ENCODE measurements at regions not wholly inside any gene's neighbourhood (a gene's known extent, or its start where the extent isn't known, plus 50 kb on each side); places are given as distances from the start of the nearest gene placed in this dataset.

DNA sequence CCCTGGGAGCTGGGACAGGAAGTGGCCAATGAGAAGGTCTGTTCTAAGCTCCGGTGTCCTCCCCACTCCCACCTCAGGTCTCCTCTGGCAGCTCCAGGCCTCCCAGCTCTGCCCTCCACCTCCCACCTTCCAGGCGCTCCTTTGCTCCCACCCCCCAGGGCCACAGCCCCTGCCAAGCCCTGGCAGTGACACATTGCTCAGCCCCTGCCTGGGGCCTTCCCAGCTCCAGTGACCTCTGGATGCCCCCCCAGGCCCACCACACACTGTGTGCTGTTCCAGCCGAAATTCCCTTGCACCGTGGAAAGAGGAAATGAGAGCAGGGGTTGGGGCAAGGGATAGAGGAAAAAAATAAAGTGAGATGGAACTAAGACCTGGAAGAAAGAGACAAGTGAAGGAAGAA lies 289.6 kb downstream of the CYP26B1 start:
- no peaks in the 10 kb centered on the region for H3K36me3 ChIP-seq (ENCODE audit: insufficient read depth)
- H3K4me3 ChIP-seq (IDR thresholded peaks at IDR 0.05; ENCODE audit: insufficient read depth, low read depth, low read length): no peak overlapping the region
- no peak overlapping the region for H3K9ac ChIP-seq
- H2AFZ ChIP-seq (ENCODE audit: low read depth): no peak overlapping the region
- H4K20me1 ChIP-seq (ENCODE audit: insufficient read depth): no peaks in the 10 kb centered on the region
- H3K27me3 ChIP-seq (ENCODE audit: insufficient read depth, low read depth): no peaks in the 10 kb centered on the region
- no peaks in the 10 kb centered on the region for H3K4me1 ChIP-seq (ENCODE audit: low read depth, poor library complexity, severe bottlenecking)
- no peak overlapping the region for H3K27ac ChIP-seq
- no peak overlapping the region for H3K4me2 ChIP-seq
- TF ChIP-seq, protein P1, sequence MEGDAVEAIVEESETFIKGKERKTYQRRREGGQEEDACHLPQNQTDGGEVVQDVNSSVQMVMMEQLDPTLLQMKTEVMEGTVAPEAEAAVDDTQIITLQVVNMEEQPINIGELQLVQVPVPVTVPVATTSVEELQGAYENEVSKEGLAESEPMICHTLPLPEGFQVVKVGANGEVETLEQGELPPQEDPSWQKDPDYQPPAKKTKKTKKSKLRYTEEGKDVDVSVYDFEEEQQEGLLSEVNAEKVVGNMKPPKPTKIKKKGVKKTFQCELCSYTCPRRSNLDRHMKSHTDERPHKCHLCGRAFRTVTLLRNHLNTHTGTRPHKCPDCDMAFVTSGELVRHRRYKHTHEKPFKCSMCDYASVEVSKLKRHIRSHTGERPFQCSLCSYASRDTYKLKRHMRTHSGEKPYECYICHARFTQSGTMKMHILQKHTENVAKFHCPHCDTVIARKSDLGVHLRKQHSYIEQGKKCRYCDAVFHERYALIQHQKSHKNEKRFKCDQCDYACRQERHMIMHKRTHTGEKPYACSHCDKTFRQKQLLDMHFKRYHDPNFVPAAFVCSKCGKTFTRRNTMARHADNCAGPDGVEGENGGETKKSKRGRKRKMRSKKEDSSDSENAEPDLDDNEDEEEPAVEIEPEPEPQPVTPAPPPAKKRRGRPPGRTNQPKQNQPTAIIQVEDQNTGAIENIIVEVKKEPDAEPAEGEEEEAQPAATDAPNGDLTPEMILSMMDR (conservative IDR thresholded peaks at IDR 0.05; ENCODE audit: low read depth, low read length): no peak
- no peaks in the 10 kb centered on the region for H3K79me2 ChIP-seq (ENCODE audit: insufficient read depth, low read depth)

DNA sequence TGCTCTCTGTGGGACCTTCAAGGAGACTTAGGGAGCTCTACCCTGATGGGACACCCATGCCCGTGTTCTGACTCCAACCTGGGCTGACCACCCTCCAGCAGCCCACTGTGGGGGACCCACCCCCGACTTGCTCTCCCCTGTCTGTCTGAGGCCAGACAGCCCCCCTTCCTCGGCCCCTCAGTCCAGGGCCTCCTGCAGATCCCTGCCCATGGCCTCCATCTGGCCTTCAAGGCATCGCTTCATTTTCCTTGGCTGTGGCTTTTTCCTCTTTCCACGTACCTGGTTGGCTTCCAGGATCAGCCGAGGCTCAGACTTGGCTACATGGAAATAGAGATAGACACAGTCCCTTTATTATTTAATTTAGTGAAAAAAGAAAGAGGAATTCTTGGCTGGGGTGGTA lies 290.0 kb downstream of the CYP26B1 start:
- H3K27ac ChIP-seq: no peak overlapping the region
- no peaks in the 10 kb centered on the region for H3K36me3 ChIP-seq (ENCODE audit: insufficient read depth)
- H3K4me3 ChIP-seq (IDR thresholded peaks at IDR 0.05; ENCODE audit: insufficient read depth, low read depth, low read length): no peak overlapping the region
- no peak overlapping the region for H2AFZ ChIP-seq (ENCODE audit: low read depth)
- no peak overlapping the region for H3K9ac ChIP-seq
- H3K4me2 ChIP-seq: no peak overlapping the region
- no peaks in the 10 kb centered on the region for H4K20me1 ChIP-seq (ENCODE audit: insufficient read depth)
- TF ChIP-seq, protein P1 (conservative IDR thresholded peaks at IDR 0.05; ENCODE audit: low read depth, low read length): no peak
- no peaks in the 10 kb centered on the region for H3K27me3 ChIP-seq (ENCODE audit: insufficient read depth, low read depth)
- no peaks in the 10 kb centered on the region for H3K79me2 ChIP-seq (ENCODE audit: insufficient read depth, low read depth)
- no peaks in the 10 kb centered on the region for H3K4me1 ChIP-seq (ENCODE audit: low read depth, poor library complexity, severe bottlenecking)

DNA sequence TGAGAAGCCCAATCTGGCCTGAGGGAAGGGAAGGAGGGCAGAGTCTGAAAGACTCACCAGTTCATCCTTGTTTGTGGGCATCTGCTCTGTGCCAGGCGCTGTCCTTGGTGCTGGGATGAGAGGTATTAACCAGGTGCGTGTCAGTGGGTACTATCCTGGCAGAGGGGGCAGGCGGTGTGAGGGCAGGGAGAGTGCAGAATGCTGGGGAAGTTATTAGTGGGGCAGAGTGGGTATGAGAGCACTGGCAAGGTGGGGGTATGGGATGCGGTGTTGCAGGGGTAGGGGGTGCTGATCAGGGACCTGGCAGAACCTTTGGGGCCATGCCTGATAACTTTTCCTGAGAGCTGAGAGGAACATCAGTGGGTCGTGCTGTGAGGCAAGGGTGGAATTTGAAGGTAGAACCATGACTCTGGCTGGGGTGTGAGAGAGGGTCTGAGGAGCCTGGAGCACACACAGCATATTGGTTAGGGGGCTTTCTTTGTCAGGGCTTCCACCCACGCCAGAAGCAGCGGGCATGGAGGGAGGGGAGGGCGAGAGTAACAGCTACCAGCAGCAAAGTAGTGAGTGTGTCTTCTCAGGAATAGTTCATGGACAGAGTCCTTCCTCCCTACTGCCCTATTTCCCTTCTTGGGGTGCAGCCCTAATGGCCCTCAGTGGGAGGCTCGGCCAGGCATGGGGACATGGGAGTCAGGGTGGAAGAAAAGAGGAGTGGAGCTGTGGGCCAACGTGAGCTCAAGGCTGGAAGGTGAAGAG lies 290.7 kb downstream of the CYP26B1 start:
- Histone ChIP-seq H3K36me3 (ENCODE audit: insufficient read depth) (no peaks in the 10 kb centered on the region), H2AFZ (ENCODE audit: low read depth) (no peak overlapping the region), H3K27ac (no peak overlapping the region), H4K20me1 (ENCODE audit: insufficient read depth) (no peaks in the 10 kb centered on the region), H3K27me3 (ENCODE audit: insufficient read depth, low read depth) (no peaks in the 10 kb centered on the region), H3K79me2 (ENCODE audit: insufficient read depth, low read depth) (no peaks in the 10 kb centered on the region), H3K4me2 (no peak overlapping the region), H3K4me1 (ENCODE audit: low read depth, poor library complexity, severe bottlenecking) (no peaks in the 10 kb centered on the region), H3K9ac (no peak overlapping the region), H3K4me3 (IDR thresholded peaks at IDR 0.05; ENCODE audit: insufficient read depth, low read depth, low read length) (no peak overlapping the region)
- TF ChIP-seq, protein P1 (conservative IDR thresholded peaks at IDR 0.05; ENCODE audit: low read depth, low read length): no peak

DNA sequence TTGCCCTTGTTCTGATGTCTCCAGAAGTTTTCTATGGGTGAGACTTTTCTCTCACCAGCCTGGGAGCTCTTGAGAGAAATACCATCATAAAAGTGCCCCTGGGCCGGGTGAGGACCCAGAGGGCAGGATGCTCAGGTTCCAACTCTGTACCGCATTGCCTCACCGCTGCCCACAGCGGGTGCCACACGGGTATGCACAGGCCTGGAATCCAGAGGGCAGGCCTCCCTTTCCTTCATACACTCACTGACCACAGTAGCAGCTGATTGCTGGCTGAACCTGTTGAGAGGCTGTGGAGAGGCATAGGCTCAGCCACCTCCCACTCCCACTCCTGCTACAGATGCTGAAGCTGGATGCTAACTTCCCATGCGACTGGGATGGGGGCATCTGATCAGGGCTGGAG lies 293.8 kb downstream of the CYP26B1 start:
- no peak overlapping the region for H2AFZ ChIP-seq (ENCODE audit: low read depth)
- H3K4me3 ChIP-seq (IDR thresholded peaks at IDR 0.05; ENCODE audit: insufficient read depth, low read depth, low read length): no peak overlapping the region
- H3K9ac ChIP-seq: no peak overlapping the region
- H3K4me2 ChIP-seq: no peak overlapping the region
- no peaks in the 10 kb centered on the region for H3K27me3 ChIP-seq (ENCODE audit: insufficient read depth, low read depth)
- H4K20me1 ChIP-seq (ENCODE audit: insufficient read depth): no peaks in the 10 kb centered on the region
- H3K27ac ChIP-seq: no peak overlapping the region
- H3K36me3 ChIP-seq (ENCODE audit: insufficient read depth): no peaks in the 10 kb centered on the region
- no peaks in the 10 kb centered on the region for H3K4me1 ChIP-seq (ENCODE audit: low read depth, poor library complexity, severe bottlenecking)
- H3K79me2 ChIP-seq (ENCODE audit: insufficient read depth, low read depth): no peaks in the 10 kb centered on the region
- TF ChIP-seq, protein P1 (conservative IDR thresholded peaks at IDR 0.05; ENCODE audit: low read depth, low read length): no peak
